ENCODE measurements at regions not wholly inside any gene's neighbourhood (a gene's known extent, or its start where the extent isn't known, plus 50 kb on each side); places are given as distances from the start of the nearest gene placed in this dataset.
"Not testable (repeated sequence)": the region's sequence is repeated elsewhere in the genome, so short reads cannot be mapped to it uniquely, and the experiment has no call there.

DNA sequence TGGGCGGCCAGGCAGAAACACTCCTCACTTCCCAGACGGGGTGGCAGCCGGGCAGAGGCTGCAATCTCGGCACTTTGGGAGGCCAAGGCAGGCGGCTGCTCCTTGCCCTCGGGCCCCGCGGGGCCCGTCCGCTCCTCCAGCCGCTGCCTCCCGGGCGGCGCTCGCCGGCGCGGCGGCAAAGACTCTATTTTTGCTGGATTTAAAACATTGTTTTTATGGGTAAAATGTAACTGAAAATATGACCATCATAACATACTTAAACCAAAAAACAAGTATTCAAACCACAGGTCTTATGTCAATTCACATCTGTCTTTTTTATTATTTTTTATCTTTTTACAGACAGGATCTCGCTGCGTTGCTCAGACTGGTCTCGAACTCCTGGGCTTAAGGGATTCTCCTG lies 65.9 kb upstream of the SLC35C1 start:
- POLR2A ChIA-PET (ENCODE audit: partially characterized antibody) = interaction anchor here (0.7 kb wide), 1 partner anchor 9 kb away, joined by 3 read pairs; no protein-coding TSS in a partner anchor
- H4K8ac ChIP-seq (ENCODE audit: extremely low read depth, insufficient read depth, low read length); H3K56ac ChIP-seq (replicated peaks; ENCODE audit: insufficient read length, low read depth, low read length); H3K14ac ChIP-seq (ENCODE audit: insufficient read length); FAIRE-seq; H3K9me3 ChIP-seq (ENCODE audit: insufficient read depth in 2 of 2, low read depth in 1 of 2, low read length in 1 of 2); H4K91ac ChIP-seq (replicated peaks; ENCODE audit: insufficient read length, low read length); DNase-seq (ENCODE audit: low read depth in 1 of 2, low spot score in 2 of 2); CTCF ChIA-PET (ENCODE audit: partially characterized antibody); H3K36me3 ChIP-seq (ENCODE audit: control insufficient read depth in 2 of 4, insufficient read depth in 4 of 4, low read length in 3 of 4); H2BK5ac ChIP-seq (ENCODE audit: low read depth, low read length); H3K9ac ChIP-seq (replicated peaks in 1 of 4; ENCODE audit: extremely low read depth in 1 of 4, low read depth in 3 of 4, low read length in 3 of 4); H3K18ac ChIP-seq (ENCODE audit: extremely low read depth, low read length); H2BK15ac ChIP-seq (ENCODE audit: low read length); H4K5ac ChIP-seq (ENCODE audit: insufficient read length, low read depth, low read length); H2AFZ ChIP-seq (ENCODE audit: low read length); H2BK20ac ChIP-seq (ENCODE audit: low read length); H2BK120ac ChIP-seq (replicated peaks; ENCODE audit: low read depth, low read length); H2BK12ac ChIP-seq (ENCODE audit: low read depth, low read length); H3K79me1 ChIP-seq (ENCODE audit: low read depth, low read length); H3K4me1 ChIP-seq (replicated peaks in 1 of 4; ENCODE audit: control insufficient read depth in 3 of 4, insufficient read depth in 4 of 4, low read length in 3 of 4); H4K20me1 ChIP-seq (replicated peaks in 1 of 2; ENCODE audit: control insufficient read depth in 1 of 2, insufficient read depth in 2 of 2, low read length in 2 of 2); H3K23me2 ChIP-seq (ENCODE audit: low read depth, low read length); H3K27ac ChIP-seq (ENCODE audit: low read depth, low read length); H3K4ac ChIP-seq (replicated peaks; ENCODE audit: insufficient read length, low read depth, low read length); H3K23ac ChIP-seq (ENCODE audit: insufficient read length); H3K4me3 ChIP-seq (ENCODE audit: extremely low read depth in 1 of 4, insufficient read depth in 2 of 4, low read depth in 3 of 4, low read length in 4 of 4); H2AK5ac ChIP-seq (ENCODE audit: low read depth, low read length); H3K79me2 ChIP-seq (ENCODE audit: control insufficient read depth in 1 of 2, insufficient read depth in 2 of 2, low read length in 2 of 2); H3K4me2 ChIP-seq (ENCODE audit: insufficient read depth in 1 of 2, low read depth in 2 of 2, low read length in 2 of 2); H3K27me3 ChIP-seq (replicated peaks in 1 of 4; ENCODE audit: control insufficient read depth in 3 of 4, extremely low read depth in 1 of 4, insufficient read depth in 3 of 4, low read length in 3 of 4): not testable (repeated sequence)
- WGBS, 2 experiments (ENCODE audit: extremely low coverage in 1 of 2, insufficient coverage in 1 of 2, insufficient read length in 1 of 2, insufficient replicate concordance in 2 of 2, low coverage in 1 of 2, low lambda C conversion rate in 2 of 2, missing lambda C conversion rate in 1 of 2) = 95% methylated on average over 17 of the region's 22 CpGs; no CpG with 5 or more reads in 1 of the 2 experiments

DNA sequence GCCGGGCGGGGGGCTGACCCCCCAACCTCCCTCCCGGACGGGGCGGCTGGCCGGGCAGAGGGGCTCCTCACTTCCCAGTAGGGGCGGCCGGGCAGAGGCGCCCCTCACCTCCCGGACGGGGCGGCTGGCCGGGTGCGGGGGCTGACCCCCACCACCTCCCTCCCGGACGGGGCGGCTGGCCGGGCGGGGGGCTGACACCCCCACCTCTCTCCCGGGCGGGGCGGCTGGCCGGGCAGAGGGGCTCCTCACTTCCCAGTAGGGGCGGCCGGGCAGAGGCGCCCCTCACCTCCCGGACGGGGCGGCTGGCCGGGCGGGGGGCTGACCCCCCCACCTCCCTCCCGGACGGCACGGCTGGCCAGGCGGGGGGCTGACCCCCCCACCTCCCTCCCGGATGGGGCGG lies 66.8 kb upstream of the SLC35C1 start:
- H3K4ac ChIP-seq (replicated peaks; ENCODE audit: insufficient read length, low read depth, low read length); DNase-seq (ENCODE audit: low read depth in 1 of 2, low spot score in 2 of 2); FAIRE-seq; H3K14ac ChIP-seq (ENCODE audit: insufficient read length); H3K18ac ChIP-seq (ENCODE audit: extremely low read depth, low read length); H4K20me1 ChIP-seq (replicated peaks in 1 of 2; ENCODE audit: control insufficient read depth in 1 of 2, insufficient read depth in 2 of 2, low read length in 2 of 2); H3K56ac ChIP-seq (replicated peaks; ENCODE audit: insufficient read length, low read depth, low read length); H3K9ac ChIP-seq (replicated peaks in 1 of 4; ENCODE audit: extremely low read depth in 1 of 4, low read depth in 3 of 4, low read length in 3 of 4); H2BK20ac ChIP-seq (ENCODE audit: low read length); H3K4me2 ChIP-seq (ENCODE audit: insufficient read depth in 1 of 2, low read depth in 2 of 2, low read length in 2 of 2); H3K23me2 ChIP-seq (ENCODE audit: low read depth, low read length); H2BK120ac ChIP-seq (replicated peaks; ENCODE audit: low read depth, low read length); CTCF ChIA-PET (ENCODE audit: partially characterized antibody); H3K27ac ChIP-seq (ENCODE audit: low read depth, low read length); H2BK15ac ChIP-seq (ENCODE audit: low read length); H3K4me1 ChIP-seq (replicated peaks in 1 of 4; ENCODE audit: control insufficient read depth in 3 of 4, insufficient read depth in 4 of 4, low read length in 3 of 4); H2AFZ ChIP-seq (ENCODE audit: low read length); H3K23ac ChIP-seq (ENCODE audit: insufficient read length); H3K27me3 ChIP-seq (replicated peaks in 1 of 4; ENCODE audit: control insufficient read depth in 3 of 4, extremely low read depth in 1 of 4, insufficient read depth in 3 of 4, low read length in 3 of 4); H2AK5ac ChIP-seq (ENCODE audit: low read depth, low read length); H2BK12ac ChIP-seq (ENCODE audit: low read depth, low read length); H3K79me1 ChIP-seq (ENCODE audit: low read depth, low read length); H3K9me3 ChIP-seq (ENCODE audit: insufficient read depth in 2 of 2, low read depth in 1 of 2, low read length in 1 of 2); H4K5ac ChIP-seq (ENCODE audit: insufficient read length, low read depth, low read length); H3K4me3 ChIP-seq (ENCODE audit: extremely low read depth in 1 of 4, insufficient read depth in 2 of 4, low read depth in 3 of 4, low read length in 4 of 4); H2BK5ac ChIP-seq (ENCODE audit: low read depth, low read length); H4K8ac ChIP-seq (ENCODE audit: extremely low read depth, insufficient read depth, low read length); H4K91ac ChIP-seq (replicated peaks; ENCODE audit: insufficient read length, low read length); H3K36me3 ChIP-seq (ENCODE audit: control insufficient read depth in 2 of 4, insufficient read depth in 4 of 4, low read length in 3 of 4); H3K79me2 ChIP-seq (ENCODE audit: control insufficient read depth in 1 of 2, insufficient read depth in 2 of 2, low read length in 2 of 2): not testable (repeated sequence)
- POLR2A ChIA-PET (ENCODE audit: partially characterized antibody) = interaction anchor here (0.7 kb wide), 1 partner anchor 8 kb away, joined by 3 read pairs; no protein-coding TSS in a partner anchor
- WGBS, 2 experiments (ENCODE audit: extremely low coverage in 1 of 2, insufficient coverage in 1 of 2, insufficient read length in 1 of 2, insufficient replicate concordance in 2 of 2, low coverage in 1 of 2, low lambda C conversion rate in 2 of 2, missing lambda C conversion rate in 1 of 2) = no CpG with 5 or more reads among the region's 37 CpGs
